ENCODE measurements at regions not wholly inside any gene's neighbourhood (a gene's known extent, or its start where the extent isn't known, plus 50 kb on each side); places are given as distances from the start of the nearest gene placed in this dataset.

DNA sequence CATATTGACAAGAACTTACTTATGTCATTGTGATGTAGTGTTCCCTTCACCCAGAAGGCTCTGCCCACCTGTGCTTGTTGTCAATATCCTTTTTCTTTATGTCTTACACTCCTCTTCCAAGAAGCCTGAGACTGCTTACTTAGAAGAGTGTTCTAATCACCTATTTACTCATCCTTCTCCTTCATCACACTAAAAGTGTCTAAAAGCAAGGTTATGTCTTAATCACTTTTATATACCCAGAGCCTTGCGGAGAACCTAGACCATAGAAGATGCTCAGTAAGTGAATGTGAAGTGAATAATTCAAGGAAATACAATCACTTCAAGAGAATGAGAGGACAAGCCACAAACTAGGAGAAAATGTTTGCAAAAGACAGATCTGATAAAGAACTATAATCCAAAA lies 177.6 kb upstream of the S100G start:
- in situ Hi-C loops (cut with MboI; ENCODE audit: low pct_unique_long_range_greater_than_20kb, low sequenced_read_pairs, unreplicated experiment), result no loop called here
- DNase-seq (ENCODE audit: low spot score), result no peak
- TF ChIP-seq, protein P1, sequence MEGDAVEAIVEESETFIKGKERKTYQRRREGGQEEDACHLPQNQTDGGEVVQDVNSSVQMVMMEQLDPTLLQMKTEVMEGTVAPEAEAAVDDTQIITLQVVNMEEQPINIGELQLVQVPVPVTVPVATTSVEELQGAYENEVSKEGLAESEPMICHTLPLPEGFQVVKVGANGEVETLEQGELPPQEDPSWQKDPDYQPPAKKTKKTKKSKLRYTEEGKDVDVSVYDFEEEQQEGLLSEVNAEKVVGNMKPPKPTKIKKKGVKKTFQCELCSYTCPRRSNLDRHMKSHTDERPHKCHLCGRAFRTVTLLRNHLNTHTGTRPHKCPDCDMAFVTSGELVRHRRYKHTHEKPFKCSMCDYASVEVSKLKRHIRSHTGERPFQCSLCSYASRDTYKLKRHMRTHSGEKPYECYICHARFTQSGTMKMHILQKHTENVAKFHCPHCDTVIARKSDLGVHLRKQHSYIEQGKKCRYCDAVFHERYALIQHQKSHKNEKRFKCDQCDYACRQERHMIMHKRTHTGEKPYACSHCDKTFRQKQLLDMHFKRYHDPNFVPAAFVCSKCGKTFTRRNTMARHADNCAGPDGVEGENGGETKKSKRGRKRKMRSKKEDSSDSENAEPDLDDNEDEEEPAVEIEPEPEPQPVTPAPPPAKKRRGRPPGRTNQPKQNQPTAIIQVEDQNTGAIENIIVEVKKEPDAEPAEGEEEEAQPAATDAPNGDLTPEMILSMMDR (IDR thresholded peaks at IDR 0.05; ENCODE audit: extremely low read depth, insufficient read depth, missing control alignments), result no peak

DNA sequence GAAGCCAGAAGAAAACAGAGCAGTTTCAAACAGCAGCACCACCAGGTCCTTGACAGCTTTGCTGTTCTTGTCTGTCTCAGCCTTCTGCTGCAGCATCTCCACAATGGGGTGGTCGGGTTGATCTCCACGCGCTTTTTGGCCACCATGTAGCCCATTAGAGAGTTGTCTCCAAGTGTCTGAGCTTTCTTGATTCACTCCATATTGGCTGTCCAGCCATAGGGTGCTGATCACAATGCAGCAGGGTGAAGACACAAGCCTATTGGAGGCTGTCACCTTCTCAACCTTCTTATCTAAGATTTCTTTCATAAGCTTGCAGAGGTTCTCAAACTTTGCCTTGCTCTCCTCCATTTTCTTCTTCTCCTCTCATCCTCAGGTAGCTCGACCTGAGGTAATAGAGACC lies 175.4 kb upstream of the S100G start:
- TF ChIP-seq, protein P1 (IDR thresholded peaks at IDR 0.05; ENCODE audit: extremely low read depth, insufficient read depth, missing control alignments), result no peak
- no peak for DNase-seq (ENCODE audit: low spot score)
- in situ Hi-C loops (cut with MboI; ENCODE audit: low pct_unique_long_range_greater_than_20kb, low sequenced_read_pairs, unreplicated experiment), result no loop called here

DNA sequence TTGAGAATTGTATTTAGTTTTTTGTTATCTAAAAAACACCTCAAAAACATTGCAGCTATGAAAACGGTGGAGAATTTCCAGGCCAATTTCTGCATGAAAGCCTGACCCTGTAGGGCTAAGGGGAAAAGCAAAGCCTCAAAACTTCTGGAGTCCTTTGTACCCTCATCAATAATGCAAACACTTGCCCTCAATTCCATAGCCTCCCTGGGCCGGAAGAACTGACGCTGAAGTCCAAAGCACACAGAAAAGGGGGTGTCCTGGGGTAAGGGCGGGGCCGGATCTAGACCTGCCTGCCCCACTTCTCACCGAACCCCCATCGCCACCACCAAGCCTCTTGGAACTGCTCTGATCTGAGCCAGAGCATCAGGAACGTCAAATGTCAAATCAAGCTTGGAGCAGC lies 173.9 kb upstream of the S100G start:
- in situ Hi-C loops (cut with MboI; ENCODE audit: low pct_unique_long_range_greater_than_20kb, low sequenced_read_pairs, unreplicated experiment), result no loop called here
- TF ChIP-seq, protein P1 (IDR thresholded peaks at IDR 0.05; ENCODE audit: extremely low read depth, insufficient read depth, missing control alignments), result no peak
- DNase-seq (ENCODE audit: low spot score), result no peak

DNA sequence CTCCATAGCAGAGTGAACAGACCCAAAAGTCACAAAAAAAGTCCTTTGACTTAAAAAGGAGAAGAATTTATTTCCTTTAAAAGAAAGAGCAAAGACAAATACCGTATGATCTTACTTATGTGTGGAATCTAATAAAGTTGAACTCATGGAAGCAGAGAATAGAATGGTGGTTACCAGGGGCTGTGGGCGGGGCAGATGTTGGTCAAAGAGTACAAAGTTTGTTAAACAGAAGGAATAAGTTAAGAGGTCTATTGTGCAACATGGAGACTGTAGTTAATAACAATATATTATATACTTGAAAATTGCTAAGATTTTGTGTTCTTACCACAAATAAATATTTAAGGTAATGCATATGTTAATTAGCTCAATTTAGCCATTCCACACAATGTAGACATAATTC lies 173.3 kb upstream of the S100G start:
- TF ChIP-seq, protein P1 (IDR thresholded peaks at IDR 0.05; ENCODE audit: extremely low read depth, insufficient read depth, missing control alignments), result no peak
- in situ Hi-C loops (cut with MboI; ENCODE audit: low pct_unique_long_range_greater_than_20kb, low sequenced_read_pairs, unreplicated experiment), result no loop called here
- no peak for DNase-seq (ENCODE audit: low spot score)

DNA sequence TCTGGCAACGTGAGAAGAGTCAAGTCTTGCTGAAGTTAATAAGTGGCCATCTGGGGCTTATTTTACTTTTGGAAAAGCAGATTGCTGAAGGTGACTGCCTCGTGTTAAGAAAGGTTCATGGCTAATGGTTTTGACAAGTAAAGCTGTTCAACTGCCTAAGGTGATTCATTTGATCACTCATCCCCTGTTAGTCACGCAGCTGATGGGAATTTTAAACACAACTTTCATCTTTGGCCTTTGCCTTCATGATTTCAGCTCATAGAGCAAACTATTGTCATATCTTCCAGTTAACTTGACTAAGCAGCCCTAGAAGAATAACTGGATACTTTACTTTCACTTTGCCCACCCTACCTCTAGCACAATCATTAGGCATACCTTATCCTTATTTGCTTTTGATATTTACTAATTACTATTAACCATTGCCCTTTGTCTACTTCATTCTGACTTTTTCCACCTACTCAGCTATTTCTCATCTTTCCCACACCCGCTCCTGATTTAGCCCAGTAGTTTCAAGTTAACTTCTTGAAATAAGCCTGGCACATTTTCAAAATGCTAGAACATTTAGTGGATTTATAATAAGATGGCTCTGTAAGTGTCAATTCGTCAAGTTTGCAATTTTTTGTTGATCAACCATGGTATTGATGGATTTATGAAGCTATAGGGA lies 170.6 kb upstream of the S100G start:
- in situ Hi-C loops (cut with MboI; ENCODE audit: low pct_unique_long_range_greater_than_20kb, low sequenced_read_pairs, unreplicated experiment), result no loop called here
- TF ChIP-seq, protein P1 (IDR thresholded peaks at IDR 0.05; ENCODE audit: extremely low read depth, insufficient read depth, missing control alignments), result no peak
- no peak for DNase-seq (ENCODE audit: low spot score)

DNA sequence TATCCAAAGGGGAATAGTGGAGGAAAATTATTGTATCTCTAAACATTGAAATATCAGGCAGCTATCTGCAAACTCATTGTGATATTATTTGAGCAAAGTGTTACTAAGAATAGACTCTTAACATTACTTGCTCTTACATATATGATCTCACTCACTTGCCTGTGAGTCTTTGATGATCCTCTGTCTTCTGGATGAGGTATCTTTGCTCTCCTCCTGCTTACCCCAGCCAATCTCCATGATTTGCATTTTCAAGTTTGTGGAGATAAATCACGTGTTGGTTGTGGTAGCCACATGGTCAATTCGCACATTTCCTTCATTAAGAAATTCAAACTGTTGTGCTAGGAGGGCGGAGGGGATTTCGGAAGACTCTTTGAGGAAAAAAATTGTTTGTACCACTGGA lies 169.9 kb upstream of the S100G start:
- in situ Hi-C loops (cut with MboI; ENCODE audit: low pct_unique_long_range_greater_than_20kb, low sequenced_read_pairs, unreplicated experiment), result no loop called here
- TF ChIP-seq, protein P1 (IDR thresholded peaks at IDR 0.05; ENCODE audit: extremely low read depth, insufficient read depth, missing control alignments), result no peak
- DNase-seq (ENCODE audit: low spot score), result no peak

Data from GM13977 (cell line).